Mononuclear cell (primary cell): ENCODE measurements at regions not wholly inside any gene's neighbourhood (a gene's known extent, or its start where the extent isn't known, plus 50 kb on each side); places are given as distances from the start of the nearest gene placed in this dataset.
"Not testable (repeated sequence)": the region's sequence is repeated elsewhere in the genome, so short reads cannot be mapped to it uniquely, and the experiment has no call there.

Experiments used
- H3K27me3 ChIP-seq: 2 replicates; pipeline ENCODE4 v1.6.0; 2011; ENCODE audit warnings: low read length, control low read depth; ENCODE audit not compliant: insufficient read depth
- H3K4me1 ChIP-seq: 2 replicates; pipeline ENCODE4 v1.5.1; 2011; ENCODE audit warnings: mild to moderate bottlenecking, low read length, control low read depth; ENCODE audit not compliant: insufficient read depth
- H3K4me3 ChIP-seq: 2 replicates; pipeline ENCODE4 v1.5.1; 2011; ENCODE audit warnings: mild to moderate bottlenecking, low read length, moderate library complexity
- H3K9me3 ChIP-seq: 2 replicates; pipeline ENCODE4 v1.5.1; 2011; ENCODE audit warnings: low read depth, mild to moderate bottlenecking, control low read depth, low read length

DNA sequence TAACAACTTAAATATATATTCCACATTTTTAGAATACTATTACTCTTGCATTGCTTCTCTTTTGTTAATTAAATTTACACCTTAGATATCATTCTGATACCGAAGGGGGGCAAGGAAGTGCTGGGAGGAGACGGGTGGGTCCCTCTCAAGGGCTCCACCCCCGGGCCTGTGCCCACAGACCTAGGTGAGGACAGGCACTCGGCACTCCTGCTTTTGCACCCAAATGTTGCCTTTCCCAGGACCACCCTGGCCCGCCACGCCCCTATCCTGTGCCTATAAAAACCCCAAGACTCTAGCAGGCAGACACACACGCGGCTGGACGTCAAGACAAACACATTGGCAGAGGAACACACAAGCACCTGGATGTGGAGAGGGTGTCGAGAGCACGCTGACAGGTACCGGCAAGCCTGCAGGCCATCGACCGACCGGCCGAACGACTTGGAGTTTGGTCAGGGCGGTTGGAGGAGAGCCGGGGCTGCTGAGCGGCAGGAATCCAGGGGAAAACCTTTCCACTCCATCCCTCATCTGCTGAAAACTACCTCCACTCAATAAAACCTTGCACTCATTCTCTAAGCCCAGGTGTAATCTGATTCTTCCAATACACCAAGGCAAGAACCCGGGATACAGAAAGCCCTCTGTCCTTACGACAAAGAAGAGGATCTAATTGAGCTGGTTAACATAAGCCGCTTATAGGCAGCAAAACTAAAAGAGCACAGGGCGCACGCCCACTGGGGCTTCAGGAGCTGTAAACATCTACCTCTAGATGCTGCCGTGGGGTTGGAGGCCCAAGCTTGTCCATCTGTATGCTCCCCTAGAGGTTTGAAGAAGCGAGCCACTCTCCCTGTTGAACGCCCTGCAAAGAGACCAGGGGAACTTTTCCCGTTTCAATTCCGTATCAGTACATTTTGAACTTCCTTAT, 197.4 kb upstream of the PRSS16 start:
- no peaks in the 10 kb centered on the region for H3K4me1 ChIP-seq
- no peaks in the 10 kb centered on the region for H3K27me3 ChIP-seq
- H3K9me3 ChIP-seq = no peaks in the 10 kb centered on the region
- no peak overlapping the region for H3K4me3 ChIP-seq

DNA sequence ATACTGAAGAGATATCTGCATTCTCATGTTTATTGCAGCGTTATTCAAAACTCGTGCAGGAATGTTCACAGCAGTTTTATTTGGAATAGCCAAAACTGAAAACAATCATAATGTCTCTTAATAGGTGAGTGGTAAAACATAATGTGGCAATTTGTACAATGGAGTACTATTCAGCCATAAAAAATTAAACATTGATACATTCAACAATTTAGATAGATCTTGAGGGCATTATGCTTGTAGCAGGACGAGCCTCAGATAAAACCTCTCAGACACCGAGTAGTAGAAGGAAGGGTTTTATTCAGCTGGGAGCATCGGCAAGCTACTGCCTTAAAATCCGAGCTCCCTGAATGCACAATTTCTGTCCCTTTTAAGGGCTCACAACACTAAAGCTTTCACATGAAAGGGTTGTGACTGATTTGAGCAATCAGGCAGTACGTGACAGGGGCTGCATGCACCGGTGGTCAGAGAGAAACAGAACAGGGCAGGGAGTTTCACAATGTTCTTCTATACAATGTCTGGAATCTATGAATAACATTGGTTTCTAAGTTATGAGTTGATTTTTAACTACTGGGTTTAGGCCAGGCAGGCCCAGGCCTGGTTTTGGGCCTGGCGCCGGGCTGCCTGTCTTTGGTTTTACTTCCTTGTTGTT, 195.3 kb upstream of the PRSS16 start:
- H3K4me3 ChIP-seq, H3K4me1 ChIP-seq, H3K9me3 ChIP-seq, H3K27me3 ChIP-seq: not testable (repeated sequence)

DNA sequence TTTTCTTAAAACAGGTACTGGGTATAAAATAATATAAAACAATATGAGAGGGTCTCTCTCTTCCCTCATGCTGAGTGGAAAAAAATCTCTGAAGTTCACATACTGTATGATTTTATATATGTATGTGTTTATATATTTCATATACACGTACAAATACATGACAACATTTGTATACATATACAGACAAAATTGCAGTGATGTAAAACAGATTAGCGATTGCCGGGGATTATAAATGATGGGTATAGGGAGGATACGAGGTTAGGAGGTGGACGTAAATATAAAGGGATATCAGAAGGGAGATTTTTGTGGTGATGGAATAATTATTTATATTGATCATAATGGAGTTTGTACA, 194.8 kb upstream of the PRSS16 start:
- Histone ChIP-seq H3K4me1 (no peaks in the 10 kb centered on the region), H3K4me3 (no peak overlapping the region), H3K27me3 (peaks cover 3% of the 10 kb centered on the region), H3K9me3 (no peaks in the 10 kb centered on the region)

GRCh38 chr6:27053738-27054137, 193.8 kb upstream of the PRSS16 start:
- H3K4me3 ChIP-seq = no peak overlapping the region
- H3K9me3 ChIP-seq = no peaks in the 10 kb centered on the region
- peaks cover 3% of the 10 kb centered on the region for H3K27me3 ChIP-seq
- H3K4me1 ChIP-seq = no peaks in the 10 kb centered on the region

DNA sequence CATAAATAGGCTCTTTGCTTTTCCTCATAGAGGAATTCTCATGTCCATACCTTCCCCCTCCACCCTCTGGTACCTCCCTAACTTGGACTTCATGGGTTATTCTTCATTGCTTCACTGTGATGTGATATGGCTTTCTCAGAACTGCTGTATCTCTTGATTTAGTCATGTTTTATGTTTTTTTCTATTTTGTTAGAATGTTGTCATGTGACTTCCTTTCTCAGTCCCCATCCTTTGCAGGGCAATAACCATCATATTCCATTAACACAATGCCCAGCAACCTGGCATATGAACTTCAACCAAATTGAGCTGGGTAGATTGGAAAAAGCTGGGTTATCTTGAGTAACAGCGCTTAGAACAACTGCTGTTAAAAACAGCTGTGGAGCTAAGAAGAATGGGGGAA, 190.9 kb upstream of the PRSS16 start:
- no peaks in the 10 kb centered on the region for H3K4me1 ChIP-seq
- H3K4me3 ChIP-seq = no peak overlapping the region
- H3K9me3 ChIP-seq = no peaks in the 10 kb centered on the region
- peaks cover 3% of the 10 kb centered on the region for H3K27me3 ChIP-seq

DNA sequence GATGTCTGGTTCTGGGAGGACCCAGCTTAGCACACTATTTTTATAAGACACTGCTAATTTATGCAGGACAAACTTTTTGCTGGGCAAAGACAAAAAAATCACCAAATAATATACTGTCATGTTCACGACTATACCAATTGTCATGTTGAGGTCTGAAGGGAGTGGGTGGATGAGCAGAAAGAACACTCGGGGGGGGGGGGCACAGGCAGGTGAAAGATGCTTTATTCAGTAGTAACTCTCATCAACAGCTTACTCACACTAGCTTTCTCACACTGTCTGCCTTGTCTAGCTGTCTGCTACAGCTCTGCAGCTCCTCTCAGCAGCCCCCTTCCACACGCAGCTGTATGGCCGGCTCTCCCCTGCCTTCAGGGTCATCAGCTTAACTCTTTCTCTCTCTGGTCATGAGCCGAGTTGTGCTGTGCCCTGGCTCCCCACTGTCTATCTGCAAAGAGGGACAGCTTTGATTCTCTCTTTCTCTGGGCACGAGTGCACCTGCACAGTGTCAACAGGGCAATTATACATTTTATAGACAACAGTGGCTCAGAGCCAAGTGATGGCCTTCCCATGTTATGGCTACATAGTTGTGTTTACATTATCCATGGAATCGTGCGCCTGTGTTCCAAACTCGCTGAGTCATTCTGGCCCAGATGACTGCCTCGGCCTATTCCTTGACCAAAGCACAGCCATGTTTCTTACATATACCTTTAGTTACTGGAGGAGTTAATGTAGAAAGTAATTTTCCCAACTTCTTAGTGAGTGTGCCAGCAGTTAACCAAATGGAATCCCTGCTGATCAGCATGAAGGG, 187.7 kb upstream of the PRSS16 start:
- Histone ChIP-seq H3K9me3 (no peaks in the 10 kb centered on the region), H3K27me3 (peaks cover 3% of the 10 kb centered on the region), H3K4me1 (no peaks in the 10 kb centered on the region), H3K4me3 (no peak overlapping the region)

- Histone ChIP-seq H3K4me3 (no peak overlapping the region), H3K27me3 (peaks cover 3% of the 10 kb centered on the region), H3K4me1 (no peaks in the 10 kb centered on the region), H3K9me3 (no peaks in the 10 kb centered on the region)
Measured at GRCh38 chr6:27061235-27061993, 186.1 kb upstream of the PRSS16 start.

GRCh38 chr6:27062755-27063154, 184.7 kb upstream of the PRSS16 start:
- H3K4me3 ChIP-seq = no peak overlapping the region
- H3K4me1 ChIP-seq = no peaks in the 10 kb centered on the region
- peaks cover 3% of the 10 kb centered on the region for H3K27me3 ChIP-seq
- H3K9me3 ChIP-seq = no peaks in the 10 kb centered on the region

- H3K4me1 ChIP-seq = no peaks in the 10 kb centered on the region
- peaks cover 3% of the 10 kb centered on the region for H3K27me3 ChIP-seq
- H3K4me3 ChIP-seq = no peak overlapping the region
- no peaks in the 10 kb centered on the region for H3K9me3 ChIP-seq
Measured at GRCh38 chr6:27065183-27065582, 182.3 kb upstream of the PRSS16 start.

- no peaks in the 10 kb centered on the region for H3K9me3 ChIP-seq
- H3K4me3 ChIP-seq = no peak overlapping the region
- H3K4me1 ChIP-seq = no peaks in the 10 kb centered on the region
- peaks cover 6% of the 10 kb centered on the region for H3K27me3 ChIP-seq
Measured at GRCh38 chr6:27066381-27066780, 181.1 kb upstream of the PRSS16 start.

DNA sequence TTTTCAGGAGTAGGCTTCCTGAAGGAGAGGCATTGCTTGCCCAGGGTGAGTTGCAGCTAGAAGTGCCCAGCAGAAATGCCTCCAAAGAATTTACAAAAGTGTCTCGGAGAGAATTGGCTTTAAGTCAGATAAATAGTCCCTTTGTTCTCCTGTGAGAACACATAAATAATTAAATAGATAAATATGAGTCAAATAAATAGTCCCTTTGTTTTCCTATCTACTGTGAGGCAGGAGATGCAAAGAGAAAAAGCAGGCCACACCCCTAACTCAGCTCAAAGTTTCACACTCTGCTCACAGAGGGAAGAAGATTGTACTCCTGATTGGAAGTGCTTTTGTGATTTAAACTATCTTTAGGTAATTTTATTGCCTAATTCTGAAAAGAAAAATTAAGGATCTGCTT, 180.7 kb upstream of the PRSS16 start:
- Histone ChIP-seq H3K4me1 (no peaks in the 10 kb centered on the region), H3K9me3 (no peaks in the 10 kb centered on the region), H3K27me3 (peaks cover 10% of the 10 kb centered on the region), H3K4me3 (no peak overlapping the region)

DNA sequence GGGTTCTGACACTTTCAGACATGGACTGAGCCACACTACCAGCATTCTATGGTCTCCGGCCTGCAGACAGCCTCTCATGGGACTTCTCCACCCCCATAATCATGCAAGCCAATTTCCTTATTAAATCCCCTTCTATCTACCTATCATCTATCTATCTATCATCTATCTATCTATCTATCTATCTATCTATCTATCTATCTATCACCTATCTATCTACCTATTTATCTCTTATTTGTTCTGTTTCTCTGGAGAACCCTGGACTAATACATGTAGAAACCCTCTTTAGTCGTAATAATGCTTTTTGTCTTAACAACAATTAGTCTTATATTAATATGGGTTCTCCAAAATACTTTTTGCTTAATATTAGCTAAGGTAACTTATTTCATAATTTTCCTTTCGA, 174.1 kb upstream of the PRSS16 start:
- Histone ChIP-seq H3K4me1 (no peaks in the 10 kb centered on the region), H3K4me3 (no peak overlapping the region), H3K27me3 (peaks cover 39% of the 10 kb centered on the region), H3K9me3 (no peaks in the 10 kb centered on the region)

- Histone ChIP-seq H3K4me1 (peaks cover 3% of the 10 kb centered on the region), H3K27me3 (peaks cover 46% of the 10 kb centered on the region), H3K9me3 (no peaks in the 10 kb centered on the region), H3K4me3 (no peak overlapping the region)
Measured at GRCh38 chr6:27076116-27076515, 171.4 kb upstream of the PRSS16 start.

- peaks cover 53% of the 10 kb centered on the region for H3K27me3 ChIP-seq
- peaks cover 3% of the 10 kb centered on the region for H3K4me1 ChIP-seq
- H3K9me3 ChIP-seq = no peaks in the 10 kb centered on the region
- H3K4me3 ChIP-seq = no peak overlapping the region
Measured at GRCh38 chr6:27078734-27079357, 168.7 kb upstream of the PRSS16 start.
